K562 (cell line): ENCODE measurements at regions not wholly inside any gene's neighbourhood (a gene's known extent, or its start where the extent isn't known, plus 50 kb on each side); places are given as distances from the start of the nearest gene placed in this dataset.

ENCODE experiments used
- EZH2 ChIP-seq: IDR thresholded peaks from 2 replicates; pipeline ENCODE4 v1.6.1; 2012; ENCODE audit warnings: low read depth, mild to moderate bottlenecking, inconsistent platforms, low read length, borderline replicate concordance
- KDM1A ChIP-seq, 2 experiments: fragments of 450-650 bp; IDR thresholded peaks; 2 replicates each; pipeline ENCODE4 v1.6.1; 2016; ENCODE audit warnings: mild to moderate bottlenecking in 2 of 2
- MTA1 ChIP-seq: fragments of 450-650 bp; IDR thresholded peaks from 2 replicates; pipeline ENCODE4 v1.6.1; 2017; ENCODE audit warnings: borderline replicate concordance
- NFIC ChIP-seq: fragments of 450-650 bp; IDR thresholded peaks from 2 replicates; pipeline ENCODE4 v1.6.1; 2017; ENCODE audit warnings: mild to moderate bottlenecking, inconsistent platforms
- POLR2AphosphoS2 ChIP-seq: IDR thresholded peaks from 2 replicates; pipeline ENCODE4 v1.6.1; 2012; ENCODE audit warnings: low read length, improper control_type of control experiment
- TF ChIP-seq, protein P1 (sequence below): sonication (generic); formaldehyde crosslinking; IDR thresholded peaks from 2 replicates; pipeline ENCODE4 v1.8.0; 2022; ENCODE audit warnings: mild to moderate bottlenecking, low read depth, missing genetic modification reagents
- TF ChIP-seq, protein P2 (sequence below): fragments of 150-350 bp; IDR thresholded peaks from 2 replicates; pipeline ENCODE4 v1.6.1; 2014; ENCODE audit warnings: low read depth, mild to moderate bottlenecking, low read length, borderline replicate concordance
- TF ChIP-seq, protein P3 (sequence below): sonication (generic); formaldehyde crosslinking; IDR thresholded peaks from 2 replicates; pipeline ENCODE4 v1.8.0; 2022; ENCODE audit warnings: missing genetic modification reagents, mild to moderate bottlenecking, borderline replicate concordance

DNA sequence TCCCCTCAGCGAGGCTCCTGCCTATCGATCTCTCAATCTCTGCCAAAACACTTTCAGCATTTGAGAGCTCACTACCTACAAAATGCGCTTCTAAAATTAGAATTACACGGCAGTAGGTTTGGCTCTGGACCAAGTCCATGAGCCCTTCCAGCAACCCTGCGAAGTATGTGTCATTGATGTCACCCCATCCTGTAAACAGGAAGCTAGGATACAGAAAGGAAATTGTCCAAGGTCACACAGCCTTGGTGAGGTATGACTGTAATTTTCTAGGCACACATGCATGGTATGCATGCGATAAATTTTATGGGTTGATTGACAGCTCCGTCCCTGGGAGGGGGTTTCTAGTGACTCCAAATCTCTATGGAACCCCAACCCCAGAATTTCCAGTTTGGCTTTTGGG lies 330.3 kb upstream of the CDH5 start:
- TF ChIP-seq POLR2AphosphoS2 (no peak), KDM1A (IDR thresholded peaks at IDR 0.05) (no peak), EZH2 (no peak), NFIC (no peak), MTA1 (no peak)
- TF ChIP-seq, protein P1, sequence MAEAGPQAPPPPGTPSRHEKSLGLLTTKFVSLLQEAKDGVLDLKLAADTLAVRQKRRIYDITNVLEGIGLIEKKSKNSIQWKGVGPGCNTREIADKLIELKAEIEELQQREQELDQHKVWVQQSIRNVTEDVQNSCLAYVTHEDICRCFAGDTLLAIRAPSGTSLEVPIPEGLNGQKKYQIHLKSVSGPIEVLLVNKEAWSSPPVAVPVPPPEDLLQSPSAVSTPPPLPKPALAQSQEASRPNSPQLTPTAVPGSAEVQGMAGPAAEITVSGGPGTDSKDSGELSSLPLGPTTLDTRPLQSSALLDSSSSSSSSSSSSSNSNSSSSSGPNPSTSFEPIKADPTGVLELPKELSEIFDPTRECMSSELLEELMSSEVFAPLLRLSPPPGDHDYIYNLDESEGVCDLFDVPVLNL (CRISPR knock-in tag) = no peak
- TF ChIP-seq, protein P2, sequence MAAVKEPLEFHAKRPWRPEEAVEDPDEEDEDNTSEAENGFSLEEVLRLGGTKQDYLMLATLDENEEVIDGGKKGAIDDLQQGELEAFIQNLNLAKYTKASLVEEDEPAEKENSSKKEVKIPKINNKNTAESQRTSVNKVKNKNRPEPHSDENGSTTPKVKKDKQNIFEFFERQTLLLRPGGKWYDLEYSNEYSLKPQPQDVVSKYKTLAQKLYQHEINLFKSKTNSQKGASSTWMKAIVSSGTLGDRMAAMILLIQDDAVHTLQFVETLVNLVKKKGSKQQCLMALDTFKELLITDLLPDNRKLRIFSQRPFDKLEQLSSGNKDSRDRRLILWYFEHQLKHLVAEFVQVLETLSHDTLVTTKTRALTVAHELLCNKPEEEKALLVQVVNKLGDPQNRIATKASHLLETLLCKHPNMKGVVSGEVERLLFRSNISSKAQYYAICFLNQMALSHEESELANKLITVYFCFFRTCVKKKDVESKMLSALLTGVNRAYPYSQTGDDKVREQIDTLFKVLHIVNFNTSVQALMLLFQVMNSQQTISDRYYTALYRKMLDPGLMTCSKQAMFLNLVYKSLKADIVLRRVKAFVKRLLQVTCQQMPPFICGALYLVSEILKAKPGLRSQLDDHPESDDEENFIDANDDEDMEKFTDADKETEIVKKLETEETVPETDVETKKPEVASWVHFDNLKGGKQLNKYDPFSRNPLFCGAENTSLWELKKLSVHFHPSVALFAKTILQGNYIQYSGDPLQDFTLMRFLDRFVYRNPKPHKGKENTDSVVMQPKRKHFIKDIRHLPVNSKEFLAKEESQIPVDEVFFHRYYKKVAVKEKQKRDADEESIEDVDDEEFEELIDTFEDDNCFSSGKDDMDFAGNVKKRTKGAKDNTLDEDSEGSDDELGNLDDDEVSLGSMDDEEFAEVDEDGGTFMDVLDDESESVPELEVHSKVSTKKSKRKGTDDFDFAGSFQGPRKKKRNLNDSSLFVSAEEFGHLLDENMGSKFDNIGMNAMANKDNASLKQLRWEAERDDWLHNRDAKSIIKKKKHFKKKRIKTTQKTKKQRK = no peak
- TF ChIP-seq, protein P3, sequence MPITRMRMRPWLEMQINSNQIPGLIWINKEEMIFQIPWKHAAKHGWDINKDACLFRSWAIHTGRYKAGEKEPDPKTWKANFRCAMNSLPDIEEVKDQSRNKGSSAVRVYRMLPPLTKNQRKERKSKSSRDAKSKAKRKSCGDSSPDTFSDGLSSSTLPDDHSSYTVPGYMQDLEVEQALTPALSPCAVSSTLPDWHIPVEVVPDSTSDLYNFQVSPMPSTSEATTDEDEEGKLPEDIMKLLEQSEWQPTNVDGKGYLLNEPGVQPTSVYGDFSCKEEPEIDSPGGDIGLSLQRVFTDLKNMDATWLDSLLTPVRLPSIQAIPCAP (CRISPR knock-in tag) = no peak
